ENCODE measurements at regions not wholly inside any gene's neighbourhood (a gene's known extent, or its start where the extent isn't known, plus 50 kb on each side); places are given as distances from the start of the nearest gene placed in this dataset.

DNA sequence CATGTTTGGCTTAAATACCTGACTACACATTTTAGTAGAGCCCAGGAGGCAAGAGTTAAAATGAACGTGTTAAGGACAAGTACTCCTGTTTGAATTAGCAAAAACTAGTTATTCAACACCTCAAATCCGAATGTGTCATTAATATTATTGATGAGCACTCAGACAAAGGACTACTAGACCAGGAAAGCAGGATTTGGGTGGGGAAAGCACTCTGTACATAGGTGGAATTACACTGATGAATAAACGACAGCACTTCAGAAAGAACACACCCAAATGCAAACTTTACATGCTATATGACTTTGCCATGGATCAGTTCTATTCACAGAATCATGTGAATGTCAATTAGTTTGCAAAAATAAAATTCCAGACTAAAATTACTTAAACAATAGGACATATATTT is 95.1 kb upstream of the CAV2 start:
- 74% methylated on average over 3 of the region's 3 CpGs for WGBS

DNA sequence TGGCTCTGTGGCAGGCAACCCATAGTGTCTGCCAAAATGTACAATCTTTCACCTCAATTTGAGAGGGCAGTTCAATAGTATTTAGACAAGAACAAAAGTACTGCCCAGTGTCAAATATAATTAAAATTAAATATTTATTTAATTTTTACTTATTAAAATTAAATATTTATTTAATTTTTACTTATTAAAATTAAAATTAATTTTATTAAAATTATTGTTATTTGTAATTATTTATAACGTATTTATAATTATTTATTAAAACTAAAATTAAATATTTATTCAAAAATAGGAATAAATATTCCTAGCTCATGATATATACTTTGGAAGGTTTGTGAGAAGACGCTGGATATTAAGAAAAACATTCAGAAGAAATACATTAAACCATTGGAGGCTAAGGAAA is 93.7 kb upstream of the CAV2 start:
- Histone ChIP-seq H3K27ac (ENCODE audit: low read depth in 1 of 2, low read length in 2 of 2) (no peak overlapping the region), H3K9ac (ENCODE audit: low read depth in 1 of 2, low read length in 2 of 2) (no peak overlapping the region), H3K4me3 (ENCODE audit: low read depth in 1 of 3, low read length in 3 of 3) (no peak overlapping the region), H3K9me3 (ENCODE audit: control insufficient read depth in 4 of 4, low read length in 3 of 4) (no peaks in the 10 kb centered on the region), H3K36me3 (ENCODE audit: control insufficient read depth in 4 of 4, insufficient read depth in 3 of 4, low read depth in 1 of 4, low read length in 3 of 4) (no peaks in the 10 kb centered on the region), H3K4me1 (ENCODE audit: control insufficient read depth in 4 of 4, insufficient read depth in 4 of 4, low read length in 3 of 4) (no peaks in the 10 kb centered on the region), H3K27me3 (ENCODE audit: control insufficient read depth in 4 of 4, insufficient read depth in 4 of 4, low read length in 3 of 4) (no peaks in the 10 kb centered on the region)
- WGBS, result 86% methylated on average over 2 of the region's 2 CpGs
- no peak for DNase-seq (ENCODE audit: low spot score)
- TF ChIP-seq, protein P1, sequence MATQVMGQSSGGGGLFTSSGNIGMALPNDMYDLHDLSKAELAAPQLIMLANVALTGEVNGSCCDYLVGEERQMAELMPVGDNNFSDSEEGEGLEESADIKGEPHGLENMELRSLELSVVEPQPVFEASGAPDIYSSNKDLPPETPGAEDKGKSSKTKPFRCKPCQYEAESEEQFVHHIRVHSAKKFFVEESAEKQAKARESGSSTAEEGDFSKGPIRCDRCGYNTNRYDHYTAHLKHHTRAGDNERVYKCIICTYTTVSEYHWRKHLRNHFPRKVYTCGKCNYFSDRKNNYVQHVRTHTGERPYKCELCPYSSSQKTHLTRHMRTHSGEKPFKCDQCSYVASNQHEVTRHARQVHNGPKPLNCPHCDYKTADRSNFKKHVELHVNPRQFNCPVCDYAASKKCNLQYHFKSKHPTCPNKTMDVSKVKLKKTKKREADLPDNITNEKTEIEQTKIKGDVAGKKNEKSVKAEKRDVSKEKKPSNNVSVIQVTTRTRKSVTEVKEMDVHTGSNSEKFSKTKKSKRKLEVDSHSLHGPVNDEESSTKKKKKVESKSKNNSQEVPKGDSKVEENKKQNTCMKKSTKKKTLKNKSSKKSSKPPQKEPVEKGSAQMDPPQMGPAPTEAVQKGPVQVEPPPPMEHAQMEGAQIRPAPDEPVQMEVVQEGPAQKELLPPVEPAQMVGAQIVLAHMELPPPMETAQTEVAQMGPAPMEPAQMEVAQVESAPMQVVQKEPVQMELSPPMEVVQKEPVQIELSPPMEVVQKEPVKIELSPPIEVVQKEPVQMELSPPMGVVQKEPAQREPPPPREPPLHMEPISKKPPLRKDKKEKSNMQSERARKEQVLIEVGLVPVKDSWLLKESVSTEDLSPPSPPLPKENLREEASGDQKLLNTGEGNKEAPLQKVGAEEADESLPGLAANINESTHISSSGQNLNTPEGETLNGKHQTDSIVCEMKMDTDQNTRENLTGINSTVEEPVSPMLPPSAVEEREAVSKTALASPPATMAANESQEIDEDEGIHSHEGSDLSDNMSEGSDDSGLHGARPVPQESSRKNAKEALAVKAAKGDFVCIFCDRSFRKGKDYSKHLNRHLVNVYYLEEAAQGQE (IDR thresholded peaks at IDR 0.05), result no peak
- TF ChIP-seq RXRA (IDR thresholded peaks at IDR 0.05), result no peak
- TF ChIP-seq SP1 (IDR thresholded peaks at IDR 0.05), result no peak
- TF ChIP-seq FOXA1 (IDR thresholded peaks at IDR 0.05), result no peak
- no peak for TF ChIP-seq TAF1 (conservative IDR thresholded peaks at IDR 0.05)
- TF ChIP-seq, protein P2, sequence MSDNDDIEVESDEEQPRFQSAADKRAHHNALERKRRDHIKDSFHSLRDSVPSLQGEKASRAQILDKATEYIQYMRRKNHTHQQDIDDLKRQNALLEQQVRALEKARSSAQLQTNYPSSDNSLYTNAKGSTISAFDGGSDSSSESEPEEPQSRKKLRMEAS (IDR thresholded peaks at IDR 0.05), result no peak
- TF ChIP-seq, protein P3, sequence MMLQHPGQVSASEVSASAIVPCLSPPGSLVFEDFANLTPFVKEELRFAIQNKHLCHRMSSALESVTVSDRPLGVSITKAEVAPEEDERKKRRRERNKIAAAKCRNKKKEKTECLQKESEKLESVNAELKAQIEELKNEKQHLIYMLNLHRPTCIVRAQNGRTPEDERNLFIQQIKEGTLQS (IDR thresholded peaks at IDR 0.05), result no peak
- no peak for TF ChIP-seq EGR1 (IDR thresholded peaks at IDR 0.05; ENCODE audit: low read depth in 2 of 2)
- no peak for TF ChIP-seq JUND (IDR thresholded peaks at IDR 0.05)

More for the DNA sequence above, 95.1 kb upstream of the CAV2 start:
- Histone ChIP-seq H3K4me1 (ENCODE audit: control insufficient read depth in 4 of 4, insufficient read depth in 4 of 4, low read length in 3 of 4) (no peaks in the 10 kb centered on the region), H3K27me3 (ENCODE audit: control insufficient read depth in 4 of 4, insufficient read depth in 4 of 4, low read length in 3 of 4) (no peaks in the 10 kb centered on the region), H3K9ac (ENCODE audit: low read depth in 1 of 2, low read length in 2 of 2) (no peak overlapping the region), H3K9me3 (ENCODE audit: control insufficient read depth in 4 of 4, low read length in 3 of 4) (no peaks in the 10 kb centered on the region), H3K4me3 (ENCODE audit: low read depth in 1 of 3, low read length in 3 of 3) (no peak overlapping the region), H3K27ac (ENCODE audit: low read depth in 1 of 2, low read length in 2 of 2) (no peak overlapping the region), H3K36me3 (ENCODE audit: control insufficient read depth in 4 of 4, insufficient read depth in 3 of 4, low read depth in 1 of 4, low read length in 3 of 4) (no peaks in the 10 kb centered on the region)
- DNase-seq (ENCODE audit: low spot score), result no peak
- TF ChIP-seq SP1 (IDR thresholded peaks at IDR 0.05) (no peak), GABPA (IDR thresholded peaks at IDR 0.05 in 1 of 2, conservative IDR thresholded peaks at IDR 0.05 in 1 of 2) (no peak), RXRA (IDR thresholded peaks at IDR 0.05) (no peak), EGR1 (IDR thresholded peaks at IDR 0.05; ENCODE audit: low read depth in 2 of 2) (no peak), YY1 (IDR thresholded peaks at IDR 0.05) (no peak), NR2F2 (IDR thresholded peaks at IDR 0.05) (no peak), JUND (IDR thresholded peaks at IDR 0.05) (no peak), FOXA1 (IDR thresholded peaks at IDR 0.05) (no peak), HNF4A (conservative IDR thresholded peaks at IDR 0.05) (no peak), FOXA2 (IDR thresholded peaks at IDR 0.05) (no peak), RAD21 (IDR thresholded peaks at IDR 0.05) (no peak), HNF4G (IDR thresholded peaks at IDR 0.05) (no peak), TAF1 (conservative IDR thresholded peaks at IDR 0.05) (no peak)
- TF ChIP-seq, protein P3 (IDR thresholded peaks at IDR 0.05), result no peak
- TF ChIP-seq, protein P2 (IDR thresholded peaks at IDR 0.05), result no peak
- TF ChIP-seq, protein P4, sequence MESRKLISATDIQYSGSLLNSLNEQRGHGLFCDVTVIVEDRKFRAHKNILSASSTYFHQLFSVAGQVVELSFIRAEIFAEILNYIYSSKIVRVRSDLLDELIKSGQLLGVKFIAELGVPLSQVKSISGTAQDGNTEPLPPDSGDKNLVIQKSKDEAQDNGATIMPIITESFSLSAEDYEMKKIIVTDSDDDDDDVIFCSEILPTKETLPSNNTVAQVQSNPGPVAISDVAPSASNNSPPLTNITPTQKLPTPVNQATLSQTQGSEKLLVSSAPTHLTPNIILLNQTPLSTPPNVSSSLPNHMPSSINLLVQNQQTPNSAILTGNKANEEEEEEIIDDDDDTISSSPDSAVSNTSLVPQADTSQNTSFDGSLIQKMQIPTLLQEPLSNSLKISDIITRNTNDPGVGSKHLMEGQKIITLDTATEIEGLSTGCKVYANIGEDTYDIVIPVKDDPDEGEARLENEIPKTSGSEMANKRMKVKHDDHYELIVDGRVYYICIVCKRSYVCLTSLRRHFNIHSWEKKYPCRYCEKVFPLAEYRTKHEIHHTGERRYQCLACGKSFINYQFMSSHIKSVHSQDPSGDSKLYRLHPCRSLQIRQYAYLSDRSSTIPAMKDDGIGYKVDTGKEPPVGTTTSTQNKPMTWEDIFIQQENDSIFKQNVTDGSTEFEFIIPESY (IDR thresholded peaks at IDR 0.05), result no peak
- TF ChIP-seq, protein P1 (IDR thresholded peaks at IDR 0.05), result no peak
- TF ChIP-seq, protein P5, sequence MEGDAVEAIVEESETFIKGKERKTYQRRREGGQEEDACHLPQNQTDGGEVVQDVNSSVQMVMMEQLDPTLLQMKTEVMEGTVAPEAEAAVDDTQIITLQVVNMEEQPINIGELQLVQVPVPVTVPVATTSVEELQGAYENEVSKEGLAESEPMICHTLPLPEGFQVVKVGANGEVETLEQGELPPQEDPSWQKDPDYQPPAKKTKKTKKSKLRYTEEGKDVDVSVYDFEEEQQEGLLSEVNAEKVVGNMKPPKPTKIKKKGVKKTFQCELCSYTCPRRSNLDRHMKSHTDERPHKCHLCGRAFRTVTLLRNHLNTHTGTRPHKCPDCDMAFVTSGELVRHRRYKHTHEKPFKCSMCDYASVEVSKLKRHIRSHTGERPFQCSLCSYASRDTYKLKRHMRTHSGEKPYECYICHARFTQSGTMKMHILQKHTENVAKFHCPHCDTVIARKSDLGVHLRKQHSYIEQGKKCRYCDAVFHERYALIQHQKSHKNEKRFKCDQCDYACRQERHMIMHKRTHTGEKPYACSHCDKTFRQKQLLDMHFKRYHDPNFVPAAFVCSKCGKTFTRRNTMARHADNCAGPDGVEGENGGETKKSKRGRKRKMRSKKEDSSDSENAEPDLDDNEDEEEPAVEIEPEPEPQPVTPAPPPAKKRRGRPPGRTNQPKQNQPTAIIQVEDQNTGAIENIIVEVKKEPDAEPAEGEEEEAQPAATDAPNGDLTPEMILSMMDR (IDR thresholded peaks at IDR 0.05; ENCODE audit: low read depth, low read length, missing input control), result no peak
